Glomerular visceral epithelial cell (primary cell): ENCODE measurements at regions not wholly inside any gene's neighbourhood (a gene's known extent, or its start where the extent isn't known, plus 50 kb on each side); places are given as distances from the start of the nearest gene placed in this dataset.

Source experiments
- DNase-seq: peaks from one replicate; pipeline ENCODE4 v3.0.0-alpha.2; 2016; ENCODE audit errors: extremely low spot score

DNA sequence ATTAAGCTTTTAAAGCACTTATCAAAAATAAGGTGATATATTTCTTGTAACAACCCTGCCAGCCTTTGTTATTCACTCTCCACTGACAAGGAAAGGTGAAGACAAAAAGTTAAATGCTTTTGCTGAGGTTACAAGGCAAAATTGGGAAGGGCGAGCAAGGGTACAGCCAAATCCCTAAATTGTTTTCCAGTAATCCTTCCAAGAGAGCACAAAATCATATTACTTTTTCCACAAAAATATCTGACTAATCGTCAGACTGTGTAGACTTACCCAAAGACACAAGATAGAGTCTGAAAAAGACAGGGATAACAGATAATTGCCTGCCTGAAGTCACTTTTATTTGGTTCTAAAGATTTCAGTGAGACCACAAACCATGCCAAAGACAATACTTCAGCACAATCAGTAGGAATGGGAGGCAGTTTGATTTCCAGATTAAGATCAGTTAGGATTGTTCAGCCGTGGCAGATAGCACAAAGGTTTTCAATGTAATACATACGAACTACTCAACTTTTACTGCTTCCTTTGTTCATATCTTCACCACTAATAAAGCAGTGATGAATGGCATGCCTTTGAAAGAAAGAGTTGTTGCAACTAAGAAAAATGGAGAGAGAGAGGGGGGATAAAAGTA is 383.8 kb upstream of the TUSC1 start:
- DNase-seq: no peak

DNA sequence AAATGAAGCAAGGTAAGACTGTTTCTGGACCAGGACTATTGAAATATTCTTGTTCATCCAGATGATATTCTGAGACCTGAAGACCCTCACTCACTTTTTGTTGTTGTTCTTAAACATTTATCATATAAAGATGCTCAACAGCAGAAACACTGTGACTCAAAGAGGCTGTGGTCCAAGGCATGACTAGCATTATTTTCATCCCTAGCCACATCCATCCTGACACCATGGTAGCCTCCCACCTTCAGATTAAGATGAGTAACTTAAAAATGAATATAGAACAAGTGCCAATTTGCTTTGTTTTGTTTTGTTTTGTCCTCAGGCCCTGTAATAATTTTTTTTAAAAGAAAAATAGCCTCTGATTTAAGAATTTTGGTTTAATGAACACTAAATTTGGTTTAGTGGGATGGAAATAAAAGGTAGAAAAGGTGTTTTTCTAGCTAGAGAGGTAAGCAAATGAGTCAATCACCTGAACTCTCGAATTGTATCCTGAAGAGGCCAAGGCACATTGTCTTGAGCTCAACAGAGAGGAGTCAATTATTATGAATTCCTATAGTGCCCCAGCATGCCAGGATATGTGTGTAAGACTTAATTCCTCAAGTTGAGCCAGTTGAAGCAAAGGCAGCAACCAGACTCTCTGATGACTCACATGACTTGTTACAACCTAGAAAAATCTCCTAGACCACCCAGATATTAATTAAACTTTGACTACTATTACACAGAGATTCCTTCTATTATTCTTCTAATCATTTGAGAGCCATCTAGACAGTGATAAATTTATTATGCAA is 380.1 kb upstream of the TUSC1 start:
- peak; percentile 28 for DNase-seq

DNA sequence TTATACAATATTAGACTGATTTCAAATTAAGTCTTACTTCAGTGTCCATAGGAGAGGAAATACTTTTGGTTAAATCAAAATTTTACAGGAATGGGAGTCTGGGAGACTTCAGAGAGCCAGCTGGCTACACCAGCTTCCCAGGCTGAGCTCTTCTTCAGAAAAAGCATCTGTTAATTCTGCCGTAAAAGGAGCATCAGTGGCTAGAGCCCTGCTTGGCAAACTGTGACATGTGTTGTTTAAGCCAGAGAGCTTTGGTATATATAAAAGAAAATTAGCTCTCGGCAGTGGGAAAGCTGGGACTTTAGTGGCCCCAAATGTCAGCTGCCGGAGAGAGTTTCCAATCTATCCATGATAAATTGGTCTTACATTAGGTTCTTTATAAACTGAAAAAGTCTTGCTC is 378.8 kb upstream of the TUSC1 start:
- DNase-seq: no peak

DNA sequence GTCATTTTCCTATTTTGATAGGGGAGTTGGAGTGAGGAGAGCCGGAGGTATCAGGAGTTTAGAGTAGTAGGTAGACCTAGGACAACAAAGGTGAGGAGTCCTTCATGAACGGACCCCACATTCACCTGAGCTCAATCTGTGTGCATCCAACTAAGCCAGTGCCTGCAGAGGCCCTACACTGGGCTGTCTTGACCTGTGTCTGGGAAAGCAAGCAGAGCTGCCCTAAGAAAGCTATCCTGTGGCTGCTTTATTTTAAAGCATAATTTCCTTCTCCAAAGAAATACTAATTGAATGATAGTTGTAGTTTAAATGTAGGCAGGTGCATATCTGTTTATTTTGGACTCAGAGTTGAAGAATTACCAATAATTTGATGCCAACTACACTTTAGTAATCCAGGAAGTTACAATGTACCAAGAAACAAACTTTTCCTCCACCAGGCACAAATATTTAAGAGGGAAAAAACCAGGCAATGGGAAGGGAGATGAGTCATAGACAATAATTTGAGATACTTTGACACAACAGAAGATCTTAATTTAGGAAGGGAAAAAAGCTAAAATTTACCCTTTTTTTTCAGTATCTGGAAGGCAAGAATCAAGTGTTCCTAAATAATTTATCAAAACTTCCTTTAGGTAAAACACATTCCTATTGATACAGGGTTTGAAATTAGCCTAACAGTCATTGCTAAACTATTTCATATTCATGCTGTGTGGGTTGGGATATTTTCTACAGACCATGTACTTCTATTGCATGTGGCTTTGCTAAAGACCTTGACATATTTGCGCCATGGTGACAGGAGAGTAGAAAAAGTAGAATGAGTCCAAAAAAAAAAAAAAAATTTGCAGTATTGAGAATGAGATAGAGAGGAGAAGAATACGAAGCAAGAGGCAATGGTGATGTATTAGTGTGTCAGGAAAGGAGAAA is 376.6 kb upstream of the TUSC1 start:
- peak; percentile 5 for DNase-seq

DNA sequence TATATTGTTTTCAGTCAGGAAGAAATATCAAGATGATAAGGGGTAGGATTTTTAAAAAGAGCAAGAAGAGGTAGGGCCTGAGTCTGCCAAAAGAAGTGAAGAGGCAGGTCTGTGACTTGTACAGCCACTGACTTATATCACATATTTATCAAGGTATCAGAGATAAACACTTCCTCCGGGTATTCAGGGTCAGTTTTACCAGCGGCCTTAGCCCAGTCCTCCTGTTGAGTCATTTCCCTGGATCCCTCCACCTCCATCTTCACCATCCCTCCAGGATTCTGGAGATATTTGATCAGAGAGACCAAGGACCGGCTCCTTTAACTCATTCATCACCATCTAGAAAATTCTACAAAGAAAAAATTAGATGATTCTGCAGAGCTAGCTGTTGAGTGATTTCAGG is 375.7 kb upstream of the TUSC1 start:
- DNase-seq: no peak

DNA sequence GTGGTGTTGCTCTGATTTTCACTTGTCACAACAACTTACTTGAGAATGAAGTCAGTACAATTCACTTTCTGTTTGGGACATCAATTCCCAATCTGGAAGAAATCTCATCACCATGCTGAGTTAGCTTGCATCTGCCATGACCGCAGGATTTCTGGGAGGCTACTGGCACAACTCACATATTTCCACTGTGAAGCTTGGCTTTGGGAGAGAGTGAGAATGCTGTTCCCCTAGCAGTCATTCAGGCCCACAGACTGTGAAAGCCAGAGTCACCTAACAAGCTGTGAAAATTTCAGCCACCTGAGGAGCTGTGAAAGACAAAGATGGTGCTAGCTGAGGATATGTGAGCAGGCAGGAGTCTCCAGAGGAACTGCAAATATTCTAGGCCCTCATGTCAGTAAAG is 365.2 kb upstream of the TUSC1 start:
- no peak for DNase-seq

DNA sequence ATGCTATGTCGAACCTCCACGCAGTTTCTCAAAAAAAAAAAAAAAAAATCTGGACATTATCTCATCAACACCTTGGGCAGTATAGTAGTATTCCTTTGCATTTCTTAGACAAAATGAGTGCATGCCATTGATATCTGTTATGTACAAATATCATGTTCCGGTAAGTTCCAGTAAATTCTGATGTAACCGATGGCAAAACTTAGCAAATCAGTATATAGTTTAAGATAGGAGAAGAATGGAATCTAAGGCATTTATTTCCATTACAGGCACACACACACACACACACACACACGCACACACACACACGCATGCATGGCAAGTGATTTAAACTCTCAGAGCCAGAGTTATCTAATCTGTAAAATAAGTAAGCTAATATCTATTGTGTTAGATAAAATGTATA is 356.5 kb upstream of the TUSC1 start:
- DNase-seq: no peak

DNA sequence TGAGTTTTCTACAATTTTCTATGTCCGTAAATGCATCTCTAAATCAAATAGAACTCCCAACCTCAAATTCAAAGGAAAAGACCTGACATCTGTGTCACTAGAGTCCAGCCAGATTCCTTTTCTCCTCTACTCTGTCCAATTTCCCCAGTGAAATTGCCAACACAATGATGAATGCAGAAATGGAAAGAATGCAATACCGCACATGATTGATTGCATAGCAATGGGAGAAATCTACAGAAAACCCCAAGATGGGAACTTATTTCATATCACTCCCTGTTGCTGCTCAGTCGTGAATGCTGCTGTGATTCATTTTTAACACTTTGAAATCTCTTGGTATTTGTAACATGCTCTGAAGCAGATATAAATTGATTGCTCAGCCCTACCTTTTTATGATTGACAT is 355.1 kb upstream of the TUSC1 start:
- DNase-seq: no peak

DNA sequence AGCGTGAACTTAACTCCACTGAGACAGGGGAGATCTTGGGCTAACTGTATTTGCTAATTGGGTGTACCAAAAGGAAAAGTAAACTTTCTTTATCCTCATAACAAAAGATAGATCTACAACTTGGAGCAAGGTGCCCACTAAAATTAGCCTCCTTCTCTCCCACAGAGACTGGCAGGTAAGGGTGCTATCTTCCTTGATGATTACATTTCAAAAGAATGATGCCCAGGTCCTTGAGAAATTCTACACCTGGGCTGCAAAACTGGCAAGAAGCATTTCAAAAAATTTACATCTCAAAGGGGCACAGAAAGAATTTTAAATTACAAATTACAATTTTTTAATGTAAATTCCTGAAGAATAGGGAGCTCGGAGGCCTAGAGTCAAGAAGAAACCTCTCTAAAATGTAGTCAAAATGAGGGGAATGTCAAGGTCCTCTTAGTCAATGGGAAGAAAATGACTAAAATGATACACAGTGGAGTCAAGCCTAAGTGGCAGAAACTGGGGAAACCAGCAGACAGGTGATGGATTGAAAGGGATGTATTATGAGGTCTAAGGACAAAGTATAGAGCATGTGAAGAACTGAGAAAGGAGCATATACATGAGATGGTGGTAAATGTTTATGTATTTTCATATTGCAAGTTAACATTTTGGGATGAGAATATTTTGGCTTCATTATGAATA is 348.3 kb upstream of the TUSC1 start:
- no peak for DNase-seq

DNA sequence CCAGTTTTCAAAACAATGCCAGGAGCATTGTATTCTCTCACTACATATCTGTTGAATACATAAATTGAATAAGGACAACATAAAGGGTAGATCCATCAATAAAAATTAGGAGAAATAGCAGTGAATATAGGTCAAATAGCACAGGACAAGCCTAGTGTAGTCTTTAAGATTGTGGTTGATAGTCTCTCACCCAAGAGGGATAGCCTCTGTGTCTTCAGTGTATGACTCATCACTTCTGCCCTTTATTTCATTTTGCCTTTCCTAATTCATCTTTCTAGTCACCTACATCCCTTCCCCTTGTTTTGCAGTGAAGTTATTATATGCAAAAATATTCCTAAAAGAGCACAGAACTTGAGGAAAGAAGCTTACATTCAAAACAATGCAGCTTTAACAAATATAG is 335.0 kb upstream of the TUSC1 start:
- DNase-seq: no peak

DNA sequence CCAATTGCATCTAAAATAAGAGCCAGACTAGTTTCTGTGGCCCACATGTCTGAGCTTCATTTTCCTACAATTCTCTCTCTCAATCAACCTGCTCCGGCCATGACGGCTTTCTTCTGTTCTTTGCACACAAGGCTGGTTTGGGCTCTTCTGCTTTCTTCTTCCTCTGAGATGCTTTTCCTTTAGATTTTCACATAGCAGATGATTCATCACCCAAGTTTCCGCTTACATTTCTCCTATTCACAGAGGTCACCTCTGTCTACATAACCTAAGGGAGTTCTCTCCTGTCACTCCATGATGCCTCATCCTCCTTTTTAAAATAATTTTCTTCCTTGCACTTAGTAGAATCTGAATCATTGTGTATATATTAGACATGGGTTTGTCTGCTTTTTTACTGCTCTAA is 334.6 kb upstream of the TUSC1 start:
- peak; percentile 3 for DNase-seq

DNA sequence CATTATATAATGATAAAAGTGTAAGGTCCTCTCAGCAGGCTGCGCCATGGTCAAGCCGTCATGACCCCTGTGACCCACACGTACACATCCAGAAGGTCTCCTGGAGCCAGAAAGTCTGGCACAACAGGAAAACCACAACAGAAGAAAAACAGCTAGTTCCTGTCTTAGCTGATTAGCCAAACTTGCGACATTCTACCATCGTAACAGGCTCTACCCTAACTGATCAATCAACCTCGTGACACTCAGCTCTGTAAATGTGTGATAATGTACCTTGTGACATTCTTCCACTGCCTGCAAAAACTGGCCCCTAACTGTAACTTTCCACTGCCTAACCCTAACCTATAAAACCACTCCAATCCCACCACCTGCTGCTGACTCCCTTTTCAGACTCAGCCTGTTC is 316.4 kb upstream of the TUSC1 start:
- no peak for DNase-seq

DNA sequence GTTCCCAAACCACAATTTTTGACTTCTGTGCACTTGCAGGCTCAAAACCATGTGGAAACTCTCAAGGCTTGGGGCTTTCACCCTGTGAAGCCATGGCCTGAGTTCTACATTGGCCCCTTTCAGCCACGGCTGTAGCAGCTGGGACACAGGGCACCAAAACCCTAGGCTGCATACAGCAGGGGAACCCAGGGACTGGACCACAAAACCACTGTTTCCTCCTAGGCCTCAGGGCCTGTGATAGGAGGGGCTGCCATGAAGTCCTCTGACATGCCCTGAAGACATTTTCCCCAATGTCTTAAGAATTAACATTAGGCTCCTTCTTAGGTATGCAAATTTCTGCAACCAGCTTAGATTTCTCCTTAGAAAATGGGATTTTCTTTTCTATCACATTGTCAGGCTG is 312.1 kb upstream of the TUSC1 start:
- DNase-seq: no peak

DNA sequence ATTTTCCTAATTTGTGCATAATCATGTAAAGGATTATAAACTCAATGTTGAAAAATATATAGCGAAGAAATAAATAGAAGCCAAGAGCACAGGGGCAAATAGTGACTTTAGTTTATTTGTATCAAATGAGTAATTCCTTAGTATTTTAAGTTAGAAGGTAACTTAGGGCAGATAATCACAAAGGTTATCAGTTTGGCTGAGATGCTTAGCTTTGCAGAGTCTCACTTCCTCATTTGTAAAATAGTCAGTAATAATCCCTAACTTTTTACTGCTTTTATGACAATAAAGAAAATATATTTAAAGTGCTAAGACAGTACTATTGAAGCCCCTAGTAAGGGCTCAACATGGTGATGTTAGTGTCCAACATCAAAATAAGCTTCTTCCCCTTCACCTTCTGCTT is 297.4 kb upstream of the TUSC1 start:
- DNase-seq: no peak

DNA sequence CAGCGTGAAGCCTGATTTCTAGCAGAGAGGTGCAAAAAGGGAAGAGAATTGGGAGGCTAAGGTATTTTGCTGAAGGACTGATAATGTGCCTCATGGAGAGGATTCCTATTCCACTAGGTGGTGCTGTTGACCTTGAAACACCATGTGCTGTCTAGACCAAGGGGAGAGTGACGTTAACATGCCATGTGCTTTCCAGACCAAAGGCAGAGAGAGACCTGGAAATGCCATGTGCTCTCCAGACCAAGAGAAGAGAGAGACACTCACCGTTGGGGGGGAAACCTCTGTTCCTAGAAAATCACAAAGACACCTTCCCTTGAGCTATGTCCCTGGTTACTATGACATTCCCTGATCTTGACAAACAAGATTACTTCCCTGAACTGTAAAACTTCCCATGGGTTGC is 286.0 kb upstream of the TUSC1 start:
- peak; percentile 82 for DNase-seq

DNA sequence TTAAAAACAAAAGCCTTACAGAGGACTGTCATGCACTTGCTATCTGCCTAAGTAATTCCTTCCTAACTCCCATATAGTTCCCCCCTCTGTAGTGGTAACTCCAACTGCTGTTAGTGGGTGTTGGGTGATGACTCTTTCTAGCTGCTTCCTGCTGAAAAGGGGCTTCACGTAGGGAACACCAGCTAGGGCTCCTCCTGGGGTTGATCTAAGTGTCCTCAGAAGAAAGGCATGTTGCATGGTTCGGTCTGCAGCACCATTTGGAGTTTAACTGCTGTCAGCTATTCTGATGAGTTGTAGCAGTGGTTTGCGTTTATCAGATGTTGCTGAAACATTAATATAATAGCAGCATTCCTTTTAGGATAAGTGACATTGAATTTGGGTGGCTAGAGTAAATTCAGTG is 281.9 kb upstream of the TUSC1 start:
- no peak for DNase-seq

DNA sequence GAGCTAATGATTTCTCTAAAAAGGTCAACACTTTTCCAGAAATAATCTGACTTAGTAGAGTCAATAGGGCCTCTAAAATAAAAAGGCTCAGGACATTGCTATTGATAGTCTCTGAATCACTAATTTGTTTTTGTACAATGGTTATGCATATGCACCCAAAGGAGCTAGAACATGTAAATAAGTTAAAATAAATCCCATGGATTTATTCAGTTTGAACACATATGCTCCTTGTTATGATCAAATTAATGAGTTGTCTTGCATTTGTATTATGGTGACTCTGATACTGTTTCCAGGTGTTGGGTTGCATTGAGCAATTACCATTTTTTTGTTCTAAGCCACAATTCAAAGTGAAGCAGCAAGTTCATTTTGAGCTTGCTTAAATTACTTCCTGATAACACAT is 276.0 kb upstream of the TUSC1 start:
- DNase-seq: no peak

DNA sequence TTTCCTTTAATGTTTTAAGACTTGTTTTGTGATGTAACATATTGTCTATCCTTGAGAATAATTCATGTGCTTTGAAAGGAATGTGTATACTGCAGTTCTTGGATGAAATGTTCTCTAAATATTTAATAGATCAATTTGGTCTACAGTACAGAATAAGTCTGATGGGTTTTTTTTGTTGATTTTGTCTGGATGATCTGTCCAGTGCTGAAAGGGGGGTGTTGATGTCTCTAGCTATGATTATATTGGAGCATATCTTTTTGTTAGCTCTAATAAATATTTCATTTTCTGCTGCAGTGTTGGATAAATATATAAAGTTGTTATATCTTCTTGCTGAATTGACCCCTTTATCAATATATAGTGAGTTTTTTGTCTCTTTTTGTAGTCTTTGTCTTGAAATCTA is 269.9 kb upstream of the TUSC1 start:
- no peak for DNase-seq

DNA sequence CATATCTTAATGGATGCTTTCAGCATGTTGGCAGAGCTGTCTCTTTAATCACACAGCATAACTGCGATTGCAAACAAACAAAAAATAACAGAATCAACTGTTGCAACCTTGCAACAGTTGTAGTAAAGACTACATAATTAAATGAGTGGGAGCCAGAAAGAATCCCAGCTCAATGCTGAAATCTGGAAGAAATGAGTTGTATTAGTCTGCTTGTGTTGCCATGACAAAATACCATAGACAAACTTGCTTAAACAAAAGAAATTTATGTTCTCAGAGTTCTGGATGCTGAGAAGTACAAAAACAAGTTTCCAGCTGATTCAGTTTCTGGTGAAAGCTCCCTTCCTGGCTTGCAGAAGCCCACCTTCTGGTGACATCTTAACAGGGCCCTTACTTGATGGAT is 260.9 kb upstream of the TUSC1 start:
- no peak for DNase-seq

DNA sequence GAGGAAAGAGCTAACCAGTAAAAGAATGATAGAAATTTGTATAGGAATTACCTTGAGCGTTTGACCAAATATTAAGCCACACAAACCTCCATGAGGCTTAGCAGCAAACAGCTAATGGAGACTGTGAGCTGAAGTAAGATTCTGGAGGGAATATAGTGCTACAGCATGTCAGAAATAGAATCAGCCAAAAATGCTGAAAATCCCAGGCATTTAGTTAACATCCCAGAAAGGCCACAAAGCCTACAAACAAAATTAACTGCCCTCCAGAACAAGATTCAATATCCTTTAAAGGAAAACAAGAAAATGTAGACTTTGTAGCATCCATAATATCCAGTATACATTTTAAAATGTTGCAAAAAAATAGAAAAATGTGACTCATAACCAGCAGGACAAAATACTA is 257.8 kb upstream of the TUSC1 start:
- DNase-seq: no peak

DNA sequence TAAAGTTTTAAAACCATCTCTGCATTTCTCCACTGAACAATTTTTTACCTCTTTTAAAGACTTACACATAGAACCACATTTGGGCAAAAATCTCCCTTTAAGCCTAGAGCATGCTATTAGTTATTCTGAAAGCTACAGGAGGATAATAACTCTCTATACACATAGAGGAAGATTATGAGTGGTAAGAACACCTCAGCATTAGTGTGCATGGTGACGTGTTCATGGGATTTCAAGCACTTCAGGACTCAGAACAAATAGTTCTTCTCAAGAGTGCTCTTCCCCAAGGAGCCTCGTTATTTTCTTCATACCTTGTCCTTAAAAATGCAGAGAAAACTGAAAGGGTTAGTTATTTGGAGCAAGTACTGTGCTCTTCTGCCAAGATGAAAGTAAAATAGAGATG is 256.9 kb upstream of the TUSC1 start:
- DNase-seq: no peak

DNA sequence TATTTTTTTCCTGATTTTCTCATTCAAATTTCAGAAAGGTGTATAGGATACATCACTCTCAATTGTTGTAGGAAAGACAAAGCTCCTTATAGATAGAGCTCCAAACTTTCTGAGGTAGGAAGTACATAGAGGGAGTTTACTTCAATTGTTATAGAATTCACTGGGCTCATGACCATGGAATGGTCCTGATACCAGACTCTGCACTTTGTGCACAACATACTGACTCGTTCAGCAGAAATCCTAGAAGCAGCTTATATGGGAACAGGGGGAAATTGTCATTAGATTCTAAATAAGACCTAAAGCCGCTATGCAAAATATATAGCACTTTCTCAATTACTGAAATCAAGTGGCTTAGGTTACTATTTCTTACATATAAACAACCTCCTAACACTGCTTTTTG is 240.5 kb upstream of the TUSC1 start:
- no peak for DNase-seq
